ENCODE measurements at regions not wholly inside any gene's neighbourhood (a gene's known extent, or its start where the extent isn't known, plus 50 kb on each side); places are given as distances from the start of the nearest gene placed in this dataset.
"Not testable (repeated sequence)": the region's sequence is repeated elsewhere in the genome, so short reads cannot be mapped to it uniquely, and the experiment has no call there.

DNA sequence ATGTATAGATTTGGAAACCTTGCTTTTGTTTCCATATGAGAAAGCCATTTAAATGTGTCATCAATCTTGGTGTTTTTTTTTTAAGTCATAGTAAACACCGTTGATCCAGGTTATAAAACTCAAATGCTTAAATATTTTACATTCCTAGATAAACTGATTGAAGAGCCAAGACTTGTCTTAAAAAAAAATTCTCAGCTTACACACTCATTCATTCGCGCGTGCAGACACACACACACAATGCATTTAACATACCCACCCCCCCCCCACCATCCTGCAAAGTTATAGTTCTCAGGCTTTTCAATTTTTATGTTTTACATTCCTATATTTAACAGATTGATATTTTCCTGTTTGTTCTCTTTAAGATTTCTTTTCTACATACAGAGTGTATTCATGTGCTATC lies 536.4 kb downstream of the PRKD1 start:
- no peak for DNase-seq

DNA sequence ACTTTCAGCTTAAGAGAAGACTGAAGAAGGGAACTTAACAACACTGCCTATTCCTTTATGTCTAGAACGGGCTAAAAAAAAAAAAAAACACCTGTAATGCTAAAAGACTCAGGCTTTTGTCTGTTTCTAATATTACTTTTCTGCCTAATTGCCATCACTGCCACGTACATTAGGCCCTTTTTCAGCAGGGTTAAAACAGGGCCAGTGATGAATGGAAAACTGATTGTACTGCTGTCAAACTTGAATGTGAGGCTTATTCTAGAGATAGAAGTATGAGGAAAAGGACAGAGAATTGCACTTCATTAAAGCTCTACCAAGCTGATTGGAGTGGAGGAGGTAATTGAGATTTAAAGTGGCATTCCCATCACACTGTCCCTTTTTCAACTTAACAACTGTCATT lies 535.8 kb downstream of the PRKD1 start:
- no peak for DNase-seq

DNA sequence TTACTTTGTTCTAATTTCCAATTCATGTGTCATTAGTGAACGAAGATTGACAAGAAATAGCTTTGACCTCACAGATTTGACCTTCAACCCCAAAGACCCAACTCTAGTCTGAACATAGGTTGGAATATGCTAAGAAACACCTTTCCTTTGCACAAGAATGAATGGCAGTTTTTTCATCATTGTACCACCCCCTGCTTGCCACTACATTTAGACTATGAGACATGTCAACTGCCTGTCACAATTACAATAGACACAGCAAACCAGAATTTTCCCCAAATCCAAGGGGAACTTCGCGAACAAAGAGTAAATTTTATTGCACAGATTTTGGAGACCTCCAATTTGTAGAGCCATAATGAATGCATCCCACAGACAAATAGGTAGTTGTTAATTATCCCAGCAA lies 535.4 kb downstream of the PRKD1 start:
- DNase-seq = no peak

DNA sequence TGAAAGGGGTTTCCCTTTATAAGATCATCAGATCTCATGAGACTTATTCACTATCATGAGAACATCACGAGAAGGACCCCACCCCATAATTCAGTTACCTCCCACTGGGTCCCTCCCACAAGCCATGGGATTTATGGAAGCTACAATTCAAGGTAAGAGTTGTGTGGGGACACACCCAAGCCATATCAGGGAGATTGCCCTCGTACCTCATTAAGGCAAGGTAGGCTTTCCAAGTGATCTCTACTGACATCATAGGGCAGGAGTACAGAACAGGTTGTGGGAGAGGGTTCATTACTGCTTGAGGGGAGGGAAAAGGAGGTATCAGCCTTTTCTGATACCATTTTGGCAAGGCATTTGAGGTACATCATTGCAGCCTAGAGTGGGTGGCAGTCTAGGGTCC lies 524.6 kb downstream of the PRKD1 start:
- no peak for DNase-seq

DNA sequence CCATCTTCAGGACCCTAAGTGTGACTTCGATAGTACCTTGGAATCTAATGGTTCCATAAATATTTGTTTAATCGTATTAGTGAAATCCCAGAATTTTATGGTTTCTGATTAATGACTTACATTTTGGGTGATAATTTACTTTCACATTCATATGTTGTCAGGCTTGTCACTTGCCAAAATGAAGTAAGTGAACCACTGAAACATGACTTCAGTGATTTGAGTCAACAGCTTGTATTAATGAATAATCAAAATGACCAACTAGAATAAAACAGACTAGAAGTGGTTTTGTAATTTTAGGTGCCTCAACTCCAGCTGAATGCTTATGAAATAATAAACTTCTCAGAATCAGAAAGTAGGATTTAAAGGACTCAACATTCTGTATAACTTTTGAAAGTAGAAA lies 517.1 kb downstream of the PRKD1 start:
- no peak for DNase-seq

DNA sequence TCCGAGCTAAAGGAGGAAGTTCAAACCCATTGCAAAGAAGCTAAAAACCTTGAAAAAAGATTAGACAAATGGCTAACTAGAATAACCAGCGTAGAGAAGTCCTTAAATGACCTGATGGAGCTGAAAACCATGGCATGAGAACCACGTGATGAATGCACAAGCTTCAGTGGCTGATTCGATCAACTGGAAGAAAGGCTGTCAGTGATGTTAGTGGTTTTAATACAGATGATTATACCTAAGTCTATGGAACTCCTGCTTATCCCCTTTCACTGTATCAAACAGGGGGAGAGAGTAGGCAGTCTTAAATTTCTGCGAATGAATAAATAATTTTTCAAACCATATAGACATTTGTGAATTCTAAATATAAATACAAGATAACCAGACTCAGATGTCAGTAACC lies 512.7 kb downstream of the PRKD1 start:
- DNase-seq = not testable (repeated sequence)

DNA sequence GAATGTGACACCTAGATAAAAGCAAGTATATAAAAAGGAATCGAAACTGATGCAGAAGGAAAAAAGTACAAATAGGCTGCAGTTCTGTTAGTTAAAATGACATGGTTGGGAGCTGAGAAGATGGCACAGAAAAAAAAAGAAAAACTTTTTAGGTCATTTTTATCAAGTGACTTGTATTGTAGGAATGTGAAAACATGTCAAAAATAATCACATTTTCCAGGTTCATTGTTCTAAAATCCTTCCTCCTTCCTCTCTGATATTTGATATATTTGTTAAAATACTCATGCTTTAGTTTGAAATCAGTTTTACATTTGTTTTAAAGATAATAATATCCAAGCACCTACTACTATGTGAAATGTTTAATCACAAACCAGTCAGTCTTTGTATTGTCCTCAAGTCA lies 507.9 kb downstream of the PRKD1 start:
- no peak for DNase-seq

DNA sequence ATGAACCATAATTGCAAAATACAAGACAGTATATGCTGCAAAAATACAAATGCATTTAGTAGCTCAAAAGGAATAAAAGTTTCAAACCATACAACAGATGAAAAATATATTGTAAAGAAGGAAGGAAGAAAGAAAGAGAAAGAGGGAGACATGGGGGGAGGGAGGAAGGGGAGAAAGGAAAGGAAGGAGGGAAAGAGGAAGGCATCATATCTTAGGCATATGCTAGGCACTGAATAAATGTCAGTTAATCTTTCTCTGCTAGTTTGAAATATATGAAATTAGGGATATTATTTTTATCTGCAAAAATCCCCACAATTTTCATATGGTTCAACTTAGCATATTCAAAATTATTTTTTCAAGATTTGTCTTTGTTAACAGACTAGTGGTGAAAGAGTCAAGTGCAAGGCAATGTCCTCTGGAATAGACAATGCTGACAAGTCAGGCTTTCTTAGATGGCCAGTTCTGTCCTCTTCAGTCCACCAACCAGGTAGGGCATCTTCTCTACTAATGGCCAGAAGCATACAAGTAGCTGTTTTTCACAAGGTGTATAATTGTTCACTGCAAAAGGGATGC lies 506.4 kb downstream of the PRKD1 start:
- DNase-seq = no peak

DNA sequence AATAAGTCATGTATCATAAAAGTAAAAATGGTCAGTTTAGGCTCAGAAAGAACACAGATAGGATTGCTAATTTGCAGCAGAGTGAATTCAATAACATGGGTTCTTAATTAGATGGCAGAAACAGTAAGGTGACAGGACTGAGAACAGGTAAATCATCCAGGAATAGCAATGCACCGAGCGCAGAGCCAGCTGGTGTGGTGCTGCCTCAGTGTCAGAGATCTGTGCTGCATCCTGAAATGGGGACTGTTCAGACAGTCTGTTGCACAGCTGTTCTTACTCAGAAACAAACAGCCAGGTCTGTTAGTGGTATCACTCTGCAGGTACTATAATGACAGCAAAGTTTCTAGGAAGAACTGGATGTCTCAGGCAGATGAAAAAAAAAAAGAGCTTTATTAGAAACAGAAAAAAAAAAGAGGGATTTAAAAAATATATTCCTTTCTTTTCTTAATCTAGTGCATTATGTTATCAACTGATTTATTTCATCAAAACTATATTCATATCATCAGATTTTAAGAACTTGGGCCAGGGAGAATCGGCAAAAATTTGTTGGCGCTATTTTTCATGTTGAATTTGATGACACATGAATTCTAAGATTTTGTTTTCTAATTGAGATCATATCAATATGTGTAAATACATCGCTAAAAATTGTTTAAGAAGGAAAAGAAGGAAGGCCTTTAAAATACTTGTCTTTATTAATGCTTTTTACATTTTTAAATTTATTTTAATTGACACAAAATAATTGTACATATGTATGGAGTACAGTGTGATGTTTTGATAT lies 501.8 kb downstream of the PRKD1 start:
- DNase-seq = no peak

DNA sequence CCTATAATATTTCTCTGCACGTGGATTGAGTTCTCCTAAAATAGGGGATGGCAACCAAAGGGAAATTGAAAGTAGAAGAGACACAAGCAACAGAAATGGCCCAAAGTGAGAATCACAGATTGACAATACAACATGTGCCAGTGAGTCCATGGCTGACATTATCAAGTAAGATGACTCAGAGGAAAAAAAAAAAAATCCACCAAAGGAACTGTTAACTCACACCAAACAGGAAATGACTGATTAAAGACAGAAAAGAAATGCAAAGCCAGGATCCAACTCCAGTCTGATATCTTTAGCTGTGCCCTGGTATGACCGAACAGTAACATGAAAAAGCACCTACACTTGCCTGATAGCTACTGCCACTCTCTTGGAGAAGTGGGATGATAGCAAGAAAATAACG lies 485.0 kb downstream of the PRKD1 start:
- no peak for DNase-seq

DNA sequence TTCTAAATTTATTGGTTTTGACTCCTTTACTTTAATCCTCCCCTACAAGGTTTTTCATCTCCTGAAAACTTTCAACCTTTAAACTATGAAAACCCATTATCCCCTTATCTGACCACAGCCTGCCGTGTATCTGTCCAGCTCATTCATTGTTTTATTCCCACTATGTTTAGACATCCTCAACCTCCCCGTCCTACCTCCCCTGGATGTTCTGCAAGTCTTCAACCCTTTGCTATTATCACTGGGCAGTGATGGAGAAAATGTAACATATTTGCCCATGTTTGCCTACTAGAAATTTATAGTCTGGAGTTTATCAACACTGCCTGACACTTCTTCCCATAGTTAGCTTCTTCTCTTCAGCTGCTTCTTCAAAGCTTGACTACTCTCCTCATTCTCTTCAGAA lies 483.4 kb downstream of the PRKD1 start:
- no peak for DNase-seq

DNA sequence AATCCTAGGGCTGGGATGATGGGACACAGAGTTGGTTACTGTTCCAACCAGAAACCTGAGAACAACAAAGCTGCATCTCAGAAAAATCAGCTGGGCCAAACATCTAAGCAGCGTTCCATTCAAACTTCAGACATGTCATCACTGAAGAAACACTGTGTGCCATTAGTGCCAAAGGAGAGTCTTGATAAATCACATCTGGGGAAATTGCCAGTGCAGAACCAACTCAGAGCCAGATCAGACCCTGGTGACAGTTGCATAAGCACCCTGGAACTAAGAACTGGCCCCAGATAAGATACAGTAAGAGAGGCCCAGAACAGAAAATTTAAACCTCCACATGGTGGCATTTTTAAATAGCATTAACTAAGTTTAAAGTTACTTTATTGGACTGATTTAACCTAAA lies 482.8 kb downstream of the PRKD1 start:
- DNase-seq = no peak

DNA sequence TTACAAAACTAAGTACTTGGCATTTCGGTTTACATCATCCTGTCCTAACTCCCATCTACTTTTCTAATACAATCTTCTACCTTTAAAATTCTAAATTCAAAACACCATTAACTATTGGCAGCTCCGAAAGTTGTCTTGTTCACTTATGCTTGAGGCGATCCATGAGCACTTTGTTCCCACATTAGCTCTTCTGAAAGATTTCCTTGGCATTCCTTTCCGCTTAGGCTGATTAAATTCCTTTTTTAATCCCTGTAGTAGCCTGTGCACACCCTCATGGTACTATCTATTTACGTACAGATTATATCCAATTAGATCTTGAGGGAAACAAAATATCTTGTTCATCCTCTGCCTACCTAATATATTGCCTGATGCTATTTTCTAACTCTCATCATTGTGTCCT lies 480.7 kb downstream of the PRKD1 start:
- DNase-seq = no peak

DNA sequence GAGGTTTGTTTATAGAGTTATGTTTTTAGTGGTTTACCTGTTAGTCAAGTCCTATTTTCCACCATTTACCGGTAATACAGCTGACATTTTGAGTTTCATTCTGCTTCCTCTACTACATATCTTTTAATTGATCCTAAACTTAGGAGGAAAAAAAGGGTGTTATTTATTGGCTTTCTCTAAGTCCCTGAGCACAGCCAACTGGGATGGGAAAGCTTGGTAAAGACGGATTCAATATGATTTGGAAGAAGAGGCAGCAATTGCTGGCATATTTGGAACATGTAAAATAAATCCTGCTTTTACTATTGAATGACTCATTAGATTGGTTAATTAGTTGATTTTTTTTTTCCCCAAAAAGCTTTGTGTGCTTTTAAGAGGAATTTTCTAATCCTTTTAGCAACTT lies 475.7 kb downstream of the PRKD1 start:
- DNase-seq = no peak

DNA sequence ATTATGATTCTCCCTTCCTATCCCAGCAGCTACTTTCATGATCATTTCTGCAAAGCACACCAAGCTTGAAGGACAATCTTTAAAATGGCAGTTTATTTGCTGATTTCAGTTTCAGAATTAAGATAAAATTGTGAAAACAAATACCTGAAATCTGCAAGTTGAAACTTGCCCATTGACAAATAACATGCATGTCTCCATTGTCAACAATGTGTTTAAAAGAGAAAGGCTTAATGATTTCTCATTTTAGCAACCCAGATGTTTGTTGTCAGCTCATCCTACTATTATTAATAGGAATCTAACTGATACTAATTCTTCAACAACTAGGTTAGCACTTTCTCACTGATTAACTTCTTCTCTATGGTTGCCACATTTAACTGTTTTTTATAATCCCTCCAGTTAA lies 474.6 kb downstream of the PRKD1 start:
- DNase-seq = no peak

DNA sequence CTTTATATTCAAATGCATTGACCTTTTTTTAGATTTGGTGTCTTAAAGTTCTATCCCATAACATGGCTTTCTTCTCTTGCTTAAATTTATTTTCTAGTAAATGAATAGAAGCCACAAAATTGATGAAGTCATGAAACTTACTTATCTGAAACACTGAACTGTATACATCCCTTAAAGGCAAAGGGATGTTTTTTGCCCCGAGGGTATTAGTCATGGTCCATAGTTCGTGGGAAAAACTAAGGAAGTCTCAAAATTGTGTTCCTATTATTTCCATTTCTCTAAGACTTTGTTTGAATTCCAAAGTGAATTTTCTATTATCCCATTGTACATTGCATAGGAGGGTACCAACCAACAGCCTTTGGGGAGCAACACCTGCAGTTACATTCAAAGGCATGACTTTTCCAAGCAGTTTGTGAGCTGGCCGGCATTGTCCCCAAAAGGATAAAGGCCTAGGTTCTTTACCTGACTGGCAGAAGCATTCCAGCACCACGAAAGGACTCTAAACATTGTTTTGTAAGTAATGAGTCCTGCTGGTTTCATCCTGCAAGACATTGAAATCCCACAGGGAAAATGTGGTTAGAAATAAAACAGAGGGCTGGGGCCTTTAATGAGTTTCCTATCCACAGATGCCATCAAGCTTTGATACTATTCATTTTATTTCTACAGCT lies 473.5 kb downstream of the PRKD1 start:
- no peak for DNase-seq

DNA sequence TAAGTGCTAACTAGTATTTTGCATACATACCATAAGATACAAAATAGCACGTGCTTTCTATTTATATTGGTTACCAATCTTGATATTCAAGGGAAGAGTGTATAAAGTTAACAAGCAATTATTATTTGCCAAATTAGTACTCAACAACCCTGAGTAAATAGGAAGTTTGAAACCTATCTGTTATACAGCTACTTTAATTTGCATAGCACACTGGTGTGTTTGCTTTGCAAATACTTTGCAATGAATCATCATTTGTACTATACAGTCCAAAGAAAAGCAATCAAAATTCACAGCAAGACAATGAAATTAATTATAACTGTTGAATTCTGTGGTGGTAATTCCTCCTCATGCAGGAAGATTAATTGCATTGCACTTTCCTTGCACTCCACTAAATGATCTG lies 469.1 kb downstream of the PRKD1 start:
- no peak for DNase-seq

DNA sequence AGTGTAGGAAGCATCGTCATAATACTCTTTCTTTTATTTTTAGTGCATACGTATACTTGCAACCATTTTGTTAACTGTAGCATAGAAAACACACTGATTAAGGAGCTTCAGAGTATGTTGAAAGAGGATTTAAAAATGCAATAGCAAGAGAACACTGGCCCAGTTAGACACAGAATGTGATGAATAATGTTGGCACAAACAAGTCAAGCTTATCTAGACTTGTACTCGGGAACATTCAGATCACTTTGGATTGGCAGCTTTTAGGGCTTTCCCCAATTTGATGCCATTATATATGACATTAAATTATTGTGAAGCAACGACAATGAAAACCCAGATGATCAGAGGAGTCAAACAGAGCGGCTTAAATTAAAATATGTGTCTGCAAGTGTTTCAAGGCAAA lies 468.1 kb downstream of the PRKD1 start:
- no peak for DNase-seq

DNA sequence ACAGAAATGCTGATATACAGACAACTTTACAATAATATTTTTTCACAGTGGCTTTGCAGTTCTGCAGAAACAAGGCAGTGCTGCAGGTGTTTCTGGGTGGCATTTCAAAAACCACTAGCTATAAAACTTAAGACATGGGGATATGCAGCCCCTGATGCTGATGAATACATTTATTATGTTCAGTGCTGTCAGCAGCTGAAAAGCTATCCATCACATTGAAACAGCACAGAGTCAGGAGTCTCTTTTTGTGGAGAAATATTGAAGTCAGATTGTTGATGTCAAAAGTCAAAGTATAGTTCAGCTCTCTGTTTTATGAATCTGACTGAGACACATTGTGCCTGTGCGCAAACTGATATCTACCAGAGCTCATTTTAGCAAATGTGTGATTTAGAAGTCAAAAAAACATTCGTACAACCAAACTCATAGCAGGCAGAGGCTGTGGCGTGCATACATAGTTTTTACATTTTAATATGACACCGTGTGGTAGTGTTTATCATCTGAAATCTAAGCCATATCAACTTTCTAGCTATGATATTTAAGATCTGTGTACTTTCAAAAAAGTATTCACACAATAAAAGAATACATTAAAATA lies 467.6 kb downstream of the PRKD1 start:
- no peak for DNase-seq

DNA sequence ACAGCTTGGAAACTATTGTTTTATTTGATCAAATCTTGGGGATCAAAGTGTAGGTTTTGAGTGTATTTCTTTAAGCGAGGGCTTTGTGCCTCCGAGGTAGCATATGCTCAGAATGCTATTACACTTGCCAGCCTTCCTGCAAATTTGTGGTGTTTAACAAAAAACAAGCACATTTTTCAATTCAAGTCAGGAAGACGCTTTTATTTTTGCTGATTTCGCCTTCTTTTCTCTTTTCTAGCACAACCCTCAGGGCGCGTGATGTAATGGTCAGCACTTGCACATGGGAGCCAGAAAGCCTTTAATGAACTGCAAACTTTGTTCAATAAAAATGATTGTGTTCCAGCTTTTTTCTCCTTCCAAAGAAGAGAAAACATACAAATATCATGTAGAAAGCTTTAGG lies 466.5 kb downstream of the PRKD1 start:
- no peak for DNase-seq

DNA sequence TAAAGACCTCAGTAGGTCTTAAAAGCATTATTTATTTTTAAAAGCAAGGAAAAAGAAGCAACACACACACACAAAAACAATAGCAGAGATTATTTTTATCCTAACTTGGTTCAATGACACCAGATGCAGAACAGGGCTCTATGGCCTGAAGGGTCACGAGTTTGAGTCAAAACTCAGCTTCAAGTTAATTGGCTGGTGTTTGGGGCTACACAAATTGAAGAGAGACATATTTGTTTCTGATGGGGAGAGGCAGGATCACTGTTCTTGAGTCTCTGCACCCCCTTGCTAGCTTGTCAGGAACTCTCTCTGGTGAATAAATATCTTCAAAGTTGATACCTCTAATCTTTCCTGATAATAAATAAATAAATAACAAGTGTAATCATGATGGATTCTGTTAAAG lies 466.1 kb downstream of the PRKD1 start:
- DNase-seq = no peak

DNA sequence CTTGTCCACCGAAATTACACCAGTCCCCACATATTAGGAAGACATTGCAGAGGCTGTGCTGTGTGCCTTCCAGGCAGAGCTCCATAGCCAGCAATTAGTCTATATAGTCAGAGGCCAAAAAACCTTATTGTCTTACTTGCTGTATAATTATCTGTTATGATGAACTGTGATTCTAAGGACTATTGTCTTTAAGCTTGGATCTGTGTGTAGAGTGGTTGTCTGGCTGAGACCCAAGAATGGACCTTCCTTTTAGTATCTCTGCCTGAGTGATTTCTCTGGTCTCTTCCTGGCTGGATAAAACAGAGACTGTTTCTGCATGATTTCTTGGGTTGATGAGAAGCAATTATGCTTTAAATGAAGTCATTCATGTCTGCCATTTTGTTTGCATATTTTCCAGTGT lies 465.3 kb downstream of the PRKD1 start:
- DNase-seq = no peak

DNA sequence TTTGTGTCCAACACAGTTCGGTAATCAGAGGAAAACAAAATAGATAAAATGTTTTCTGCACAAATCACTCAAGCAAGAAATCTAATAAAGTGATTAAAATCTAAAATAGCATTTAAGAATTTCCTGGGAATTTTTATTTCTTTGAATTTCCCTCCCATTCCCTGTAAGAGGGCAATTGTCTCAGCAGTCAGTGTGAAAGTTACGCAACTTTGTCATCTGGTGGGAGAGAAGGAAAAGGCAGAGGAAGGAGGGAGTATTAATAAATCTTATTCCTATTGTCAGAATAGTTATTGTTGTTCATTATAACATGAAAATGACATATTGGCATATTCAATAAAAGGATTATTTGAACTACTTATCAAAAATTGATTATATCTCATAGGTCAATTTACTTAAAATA lies 464.9 kb downstream of the PRKD1 start:
- DNase-seq = no peak
